ENCODE measurements at regions not wholly inside any gene's neighbourhood (a gene's known extent, or its start where the extent isn't known, plus 50 kb on each side); places are given as distances from the start of the nearest gene placed in this dataset.
A peak's percentile ranks its signal among the peaks of the same experiment; 100 is the strongest.

GRCh38 chr11:29040489-29040888 lies 932.3 kb downstream of the METTL15 start:
- no peaks in the 10 kb centered on the region for H3K36me3 ChIP-seq
- no peak overlapping the region for H3K4me3 ChIP-seq
- DNase-seq, result no peak
- H3K27ac ChIP-seq, result no peak overlapping the region
- H3K27me3 ChIP-seq, result no peaks in the 10 kb centered on the region
- no peaks in the 10 kb centered on the region for H3K4me1 ChIP-seq
- H3K9me3 ChIP-seq (replicated peaks), result no peaks in the 10 kb centered on the region

GRCh38 chr11:29032384-29033149 lies 924.4 kb downstream of the METTL15 start:
- Histone ChIP-seq H3K27me3 (no peaks in the 10 kb centered on the region), H3K4me1 (no peaks in the 10 kb centered on the region), H3K4me3 (no peak overlapping the region), H3K27ac (no peak overlapping the region), H3K36me3 (no peaks in the 10 kb centered on the region), H3K9me3 (replicated peaks) (0 out of 2 replicates have a peak, but pooled peaks cover 3% of the 10 kb centered on the region)
- no peak for DNase-seq

GRCh38 chr11:29029452-29029851 lies 921.3 kb downstream of the METTL15 start:
- no peak for DNase-seq
- Histone ChIP-seq H3K9me3 (replicated peaks) (0 out of 2 replicates have a peak, but pooled peaks cover 3% of the 10 kb centered on the region), H3K36me3 (no peaks in the 10 kb centered on the region), H3K4me3 (no peak overlapping the region), H3K27me3 (no peaks in the 10 kb centered on the region), H3K27ac (no peak overlapping the region), H3K4me1 (no peaks in the 10 kb centered on the region)

GRCh38 chr11:29027436-29027835 lies 919.2 kb downstream of the METTL15 start:
- Histone ChIP-seq H3K27me3 (no peaks in the 10 kb centered on the region), H3K36me3 (no peaks in the 10 kb centered on the region), H3K9me3 (replicated peaks) (0 out of 2 replicates have a peak, but pooled peaks cover 3% of the 10 kb centered on the region), H3K27ac (no peak overlapping the region), H3K4me1 (no peaks in the 10 kb centered on the region), H3K4me3 (no peak overlapping the region)
- DNase-seq, result no peak

GRCh38 chr11:29026286-29026685 lies 918.1 kb downstream of the METTL15 start:
- DNase-seq, result no peak
- H3K4me3 ChIP-seq, result no peak overlapping the region
- H3K4me1 ChIP-seq, result no peaks in the 10 kb centered on the region
- no peaks in the 10 kb centered on the region for H3K36me3 ChIP-seq
- H3K9me3 ChIP-seq (replicated peaks), result 0 out of 2 replicates have a peak, but pooled peaks cover 3% of the 10 kb centered on the region
- H3K27me3 ChIP-seq, result no peaks in the 10 kb centered on the region
- H3K27ac ChIP-seq, result no peak overlapping the region

GRCh38 chr11:29025001-29025400 lies 916.8 kb downstream of the METTL15 start:
- no peak for DNase-seq
- no peaks in the 10 kb centered on the region for H3K4me1 ChIP-seq
- H3K4me3 ChIP-seq, result no peak overlapping the region
- H3K27ac ChIP-seq, result no peak overlapping the region
- H3K36me3 ChIP-seq, result no peaks in the 10 kb centered on the region
- H3K9me3 ChIP-seq (replicated peaks), result 0 out of 2 replicates have a peak, but pooled peaks cover 3% of the 10 kb centered on the region
- H3K27me3 ChIP-seq, result no peaks in the 10 kb centered on the region

GRCh38 chr11:29024386-29024785 lies 916.2 kb downstream of the METTL15 start:
- Histone ChIP-seq H3K9me3 (replicated peaks) (no peaks in the 10 kb centered on the region), H3K36me3 (no peaks in the 10 kb centered on the region), H3K27me3 (no peaks in the 10 kb centered on the region), H3K27ac (no peak overlapping the region), H3K4me3 (no peak overlapping the region), H3K4me1 (no peaks in the 10 kb centered on the region)
- peak in 1 of 2 experiments; percentile 2 for DNase-seq

- Histone ChIP-seq H3K4me1 (no peaks in the 10 kb centered on the region), H3K27ac (no peak overlapping the region), H3K27me3 (no peaks in the 10 kb centered on the region), H3K4me3 (no peak overlapping the region), H3K36me3 (no peaks in the 10 kb centered on the region), H3K9me3 (replicated peaks) (no peaks in the 10 kb centered on the region)
- no peak for DNase-seq
Observed at GRCh38 chr11:29023761-29024160, 915.6 kb downstream of the METTL15 start.

GRCh38 chr11:29022676-29023075 lies 914.5 kb downstream of the METTL15 start:
- Histone ChIP-seq H3K4me1 (no peaks in the 10 kb centered on the region), H3K4me3 (no peak overlapping the region), H3K27me3 (no peaks in the 10 kb centered on the region), H3K36me3 (no peaks in the 10 kb centered on the region), H3K9me3 (replicated peaks) (no peaks in the 10 kb centered on the region), H3K27ac (no peak overlapping the region)
- no peak for DNase-seq

- Histone ChIP-seq H3K4me3 (no peak overlapping the region), H3K4me1 (no peaks in the 10 kb centered on the region), H3K36me3 (no peaks in the 10 kb centered on the region), H3K27ac (no peak overlapping the region), H3K9me3 (replicated peaks) (no peaks in the 10 kb centered on the region), H3K27me3 (no peaks in the 10 kb centered on the region)
- no peak for DNase-seq
Observed at GRCh38 chr11:29019960-29020683, 911.9 kb downstream of the METTL15 start.

GRCh38 chr11:29018631-29019030 lies 910.4 kb downstream of the METTL15 start:
- Histone ChIP-seq H3K9me3 (replicated peaks) (no peaks in the 10 kb centered on the region), H3K27ac (no peak overlapping the region), H3K4me1 (no peaks in the 10 kb centered on the region), H3K36me3 (no peaks in the 10 kb centered on the region), H3K4me3 (no peak overlapping the region), H3K27me3 (no peaks in the 10 kb centered on the region; the same call in 1 of the 2 replicates)
- DNase-seq, result no peak

- H3K4me3 ChIP-seq, result no peak overlapping the region
- H3K4me1 ChIP-seq, result no peaks in the 10 kb centered on the region
- H3K9me3 ChIP-seq (replicated peaks), result no peaks in the 10 kb centered on the region
- DNase-seq, result no peak
- H3K27me3 ChIP-seq, result no peaks in the 10 kb centered on the region; the same call in 1 of the 2 replicates
- no peak overlapping the region for H3K27ac ChIP-seq
- H3K36me3 ChIP-seq, result no peaks in the 10 kb centered on the region
Observed at GRCh38 chr11:29017941-29018340, 909.8 kb downstream of the METTL15 start.

GRCh38 chr11:29012507-29012906 lies 904.3 kb downstream of the METTL15 start:
- Histone ChIP-seq H3K9me3 (replicated peaks) (no peaks in the 10 kb centered on the region), H3K4me3 (no peak overlapping the region), H3K27ac (no peak overlapping the region), H3K27me3 (no peaks in the 10 kb centered on the region; the same call in 1 of the 2 replicates), H3K36me3 (no peaks in the 10 kb centered on the region), H3K4me1 (no peaks in the 10 kb centered on the region)
- DNase-seq, result no peak

- no peaks in the 10 kb centered on the region for H3K36me3 ChIP-seq
- H3K4me3 ChIP-seq, result no peak overlapping the region
- no peaks in the 10 kb centered on the region for H3K9me3 ChIP-seq (replicated peaks)
- no peak for DNase-seq
- no peaks in the 10 kb centered on the region; the same call in 1 of the 2 replicates for H3K27me3 ChIP-seq
- no peaks in the 10 kb centered on the region for H3K4me1 ChIP-seq
- H3K27ac ChIP-seq, result no peak overlapping the region
Observed at GRCh38 chr11:29009426-29009825, 901.2 kb downstream of the METTL15 start.

GRCh38 chr11:29008481-29008880 lies 900.3 kb downstream of the METTL15 start:
- no peaks in the 10 kb centered on the region for H3K4me1 ChIP-seq
- H3K4me3 ChIP-seq, result no peak overlapping the region
- H3K36me3 ChIP-seq, result no peaks in the 10 kb centered on the region
- H3K27me3 ChIP-seq, result no peaks in the 10 kb centered on the region; the same call in 1 of the 2 replicates
- no peak overlapping the region for H3K27ac ChIP-seq
- no peak for DNase-seq
- H3K9me3 ChIP-seq (replicated peaks), result no peaks in the 10 kb centered on the region
